Astrocyte of the spinal cord (primary cell): ENCODE measurements at regions not wholly inside any gene's neighbourhood (a gene's known extent, or its start where the extent isn't known, plus 50 kb on each side); places are given as distances from the start of the nearest gene placed in this dataset.

ENCODE experiments used
- DNase-seq: peaks from one replicate; pipeline ENCODE4 v3.0.0; 2011; ENCODE audit warnings: low read depth, low spot score
- H3K4me3 ChIP-seq: 2 replicates; pipeline ENCODE4 v1.5.1; 2011; ENCODE audit warnings: low read depth, mild to moderate bottlenecking, low read length, moderate library complexity
- in situ Hi-C: cut with HindIII; loops from 2 replicates; pipeline ENCODE4 v1.10.0; 2017; ENCODE audit warnings: low sequenced_read_pairs
- TF ChIP-seq, protein P1 (sequence below): IDR thresholded peaks from 2 replicates; pipeline ENCODE4 v1.5.1; 2012; ENCODE audit warnings: low read depth, mild to moderate bottlenecking, low read length, inconsistent platforms

DNA sequence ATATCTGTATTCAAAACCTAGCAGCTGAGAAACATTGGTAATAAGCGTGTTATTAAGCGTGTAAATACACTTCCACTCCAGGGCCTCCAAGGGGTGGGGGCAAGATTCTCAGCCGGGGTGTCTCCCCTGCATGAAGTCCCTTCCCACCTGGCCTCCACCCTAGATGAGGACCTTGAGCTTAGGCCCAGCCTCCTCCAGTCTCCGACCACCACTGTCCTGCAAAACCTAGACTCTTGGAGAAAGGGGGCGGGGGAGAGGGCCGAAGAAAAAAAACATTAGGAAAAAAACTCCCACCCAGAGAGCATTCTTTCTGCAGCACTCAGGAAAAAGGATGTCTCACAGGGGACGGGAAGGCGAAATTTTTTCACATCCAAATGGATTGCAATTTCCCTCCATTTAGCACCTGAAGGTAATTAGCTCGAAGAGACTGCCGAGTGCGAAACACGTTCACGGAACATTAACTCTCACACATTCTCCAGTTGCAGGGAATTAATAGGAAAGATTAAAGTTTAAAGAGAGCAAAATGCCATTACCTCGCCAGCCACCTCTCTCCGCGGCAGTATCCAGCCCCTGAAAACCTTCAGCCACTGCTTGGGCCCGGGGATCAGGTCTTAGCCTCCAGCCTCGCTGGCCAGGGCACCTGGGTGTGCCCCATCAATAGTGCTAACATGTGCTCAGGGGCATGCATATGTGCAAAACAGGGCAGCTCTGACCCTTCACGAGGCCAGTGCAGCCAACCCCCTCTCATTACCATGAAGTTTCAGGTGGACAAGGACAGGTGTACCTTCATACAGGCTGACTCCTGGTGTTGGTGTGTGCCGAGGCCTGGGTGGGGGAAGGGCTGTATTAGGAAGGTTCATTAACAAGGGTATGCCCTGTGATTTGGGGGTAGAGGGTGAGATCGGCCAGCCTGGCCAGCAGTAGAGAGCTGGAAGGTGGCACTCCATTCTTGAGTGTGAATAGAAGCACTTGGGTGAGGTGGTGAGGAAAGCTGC is 77.2 kb downstream of the HIF1AN start:
- H3K4me3 ChIP-seq: no peak overlapping the region
- DNase-seq: no peak
- in situ Hi-C loops: no loop called here
- TF ChIP-seq, protein P1, sequence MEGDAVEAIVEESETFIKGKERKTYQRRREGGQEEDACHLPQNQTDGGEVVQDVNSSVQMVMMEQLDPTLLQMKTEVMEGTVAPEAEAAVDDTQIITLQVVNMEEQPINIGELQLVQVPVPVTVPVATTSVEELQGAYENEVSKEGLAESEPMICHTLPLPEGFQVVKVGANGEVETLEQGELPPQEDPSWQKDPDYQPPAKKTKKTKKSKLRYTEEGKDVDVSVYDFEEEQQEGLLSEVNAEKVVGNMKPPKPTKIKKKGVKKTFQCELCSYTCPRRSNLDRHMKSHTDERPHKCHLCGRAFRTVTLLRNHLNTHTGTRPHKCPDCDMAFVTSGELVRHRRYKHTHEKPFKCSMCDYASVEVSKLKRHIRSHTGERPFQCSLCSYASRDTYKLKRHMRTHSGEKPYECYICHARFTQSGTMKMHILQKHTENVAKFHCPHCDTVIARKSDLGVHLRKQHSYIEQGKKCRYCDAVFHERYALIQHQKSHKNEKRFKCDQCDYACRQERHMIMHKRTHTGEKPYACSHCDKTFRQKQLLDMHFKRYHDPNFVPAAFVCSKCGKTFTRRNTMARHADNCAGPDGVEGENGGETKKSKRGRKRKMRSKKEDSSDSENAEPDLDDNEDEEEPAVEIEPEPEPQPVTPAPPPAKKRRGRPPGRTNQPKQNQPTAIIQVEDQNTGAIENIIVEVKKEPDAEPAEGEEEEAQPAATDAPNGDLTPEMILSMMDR: no peak

DNA sequence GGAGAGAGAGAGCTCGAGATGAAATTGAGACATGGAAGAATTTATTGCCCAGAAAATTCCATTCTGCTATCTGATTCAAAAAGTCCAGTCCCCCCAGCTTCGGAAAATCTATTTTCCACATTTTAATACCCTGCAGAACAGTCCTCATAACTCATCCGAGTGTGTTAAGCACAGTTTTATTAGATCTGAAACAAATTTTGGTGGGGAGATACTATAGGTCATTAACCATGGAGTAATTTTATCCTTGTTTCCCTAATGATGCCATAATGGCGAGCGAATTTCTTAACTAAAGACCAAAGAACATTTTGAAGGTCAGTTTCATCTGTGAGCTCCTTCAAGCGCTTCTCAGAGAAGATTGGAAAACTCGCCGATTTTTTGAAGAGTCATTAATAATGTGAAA is 78.1 kb downstream of the HIF1AN start:
- H3K4me3 ChIP-seq: no peak overlapping the region
- no peak for DNase-seq
- TF ChIP-seq, protein P1: no peak
- in situ Hi-C loops: no loop called here

DNA sequence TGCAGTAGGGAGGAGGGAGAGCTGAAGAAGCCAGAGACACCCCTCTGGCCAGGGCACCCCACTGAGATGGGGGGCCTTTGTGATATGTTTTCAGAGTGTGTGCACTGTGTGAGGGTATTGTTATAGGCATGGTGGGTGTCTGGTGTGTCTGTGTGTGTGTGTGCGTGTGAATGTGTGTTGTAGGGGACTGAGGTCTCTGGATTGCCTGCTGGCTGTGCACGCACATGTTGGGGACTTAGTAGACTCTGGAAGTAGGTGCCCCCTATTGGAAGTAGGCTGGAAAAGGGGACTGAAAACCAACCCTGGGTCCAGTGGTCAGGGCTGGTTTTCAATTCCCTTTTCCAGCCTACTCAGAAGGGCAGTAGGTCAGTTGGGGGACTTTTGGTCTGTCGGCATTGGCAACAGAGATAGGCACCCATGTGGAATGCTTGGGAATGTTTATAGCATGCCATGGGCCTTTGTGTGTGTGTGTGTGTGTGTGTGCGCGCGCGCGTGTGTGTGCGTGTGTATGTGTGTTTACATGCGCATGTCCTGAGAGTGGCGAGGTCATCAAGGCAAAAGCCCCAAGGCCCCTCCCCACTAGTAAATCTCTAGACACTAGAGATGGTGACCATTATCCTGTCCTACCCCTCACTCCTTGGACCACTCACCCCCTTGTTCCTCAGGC is 78.8 kb downstream of the HIF1AN start:
- no peak overlapping the region for H3K4me3 ChIP-seq
- in situ Hi-C loops: no loop called here
- TF ChIP-seq, protein P1: no peak
- no peak for DNase-seq

DNA sequence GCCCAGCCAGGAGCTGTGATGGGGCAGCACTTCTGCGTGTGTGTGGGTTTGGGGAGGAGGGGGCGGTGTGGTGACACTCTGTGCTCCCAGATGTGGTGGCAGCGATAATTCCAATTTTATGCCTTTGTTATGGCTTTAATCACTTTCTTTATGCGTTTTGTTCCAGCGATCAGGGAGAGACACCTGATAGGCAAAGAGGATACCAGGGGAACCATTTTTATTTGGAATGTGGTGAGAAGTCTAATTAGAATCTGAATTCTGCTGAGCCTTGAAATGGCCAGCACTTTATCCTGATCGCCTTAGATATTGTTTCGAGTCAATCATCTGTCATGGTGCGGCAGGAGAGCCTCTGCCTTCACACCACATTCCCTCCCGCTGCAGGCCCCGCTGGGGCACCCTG is 79.5 kb downstream of the HIF1AN start:
- in situ Hi-C loops: no loop called here
- no peak for DNase-seq
- TF ChIP-seq, protein P1: no peak
- H3K4me3 ChIP-seq: no peak overlapping the region

DNA sequence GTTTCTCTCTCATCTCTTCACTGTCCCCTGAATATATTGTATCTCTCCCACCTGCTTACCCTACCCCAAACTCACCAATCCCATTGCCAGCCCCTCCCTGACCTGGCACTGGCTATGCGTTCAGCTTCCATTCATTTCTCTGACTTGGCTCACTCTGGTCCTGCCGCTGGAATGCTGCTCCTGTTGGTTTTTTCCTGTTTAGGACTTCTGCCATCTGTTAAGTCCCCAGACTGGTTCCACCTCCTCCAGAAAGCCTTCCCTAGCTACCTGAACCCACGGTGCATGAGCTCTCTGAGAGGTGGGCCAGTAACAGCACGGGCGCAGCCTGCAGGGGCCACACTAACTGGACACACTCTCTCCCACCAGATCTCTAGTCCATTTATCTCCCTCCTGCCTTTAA is 80.2 kb downstream of the HIF1AN start:
- no peak overlapping the region for H3K4me3 ChIP-seq
- TF ChIP-seq, protein P1: no peak
- no peak for DNase-seq
- in situ Hi-C loops: no loop called here

DNA sequence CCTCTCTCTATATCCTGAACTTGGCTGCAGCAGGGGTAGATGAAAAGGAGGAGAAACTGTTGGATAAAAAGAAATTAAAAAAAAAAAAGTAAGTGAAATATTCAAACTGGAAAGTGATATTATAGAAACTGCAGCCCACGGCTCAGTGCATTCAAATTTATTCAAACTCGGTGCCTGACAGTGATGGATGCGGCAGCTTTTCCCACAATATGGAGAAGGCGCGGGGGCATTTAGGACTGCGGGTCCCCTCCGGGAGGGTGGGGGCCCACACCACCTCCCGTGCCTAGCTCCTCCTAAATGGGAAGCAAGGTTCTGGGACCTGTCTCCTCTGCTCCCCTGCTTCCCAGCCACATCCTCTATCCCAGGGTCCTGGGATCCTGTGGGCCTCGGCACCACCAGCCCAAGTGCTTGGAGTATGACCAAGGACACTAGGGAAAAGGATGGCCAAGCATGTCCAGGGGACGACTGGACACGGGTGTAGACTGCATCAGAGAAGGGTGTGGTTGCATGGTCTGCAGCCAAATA is 82.4 kb downstream of the HIF1AN start:
- in situ Hi-C loops: no loop called here
- TF ChIP-seq, protein P1: no peak
- no peak for DNase-seq
- no peak overlapping the region for H3K4me3 ChIP-seq
